GM06990 (cell line): ENCODE measurements at regions not wholly inside any gene's neighbourhood (a gene's known extent, or its start where the extent isn't known, plus 50 kb on each side); places are given as distances from the start of the nearest gene placed in this dataset.

Experiments
- DNase-seq: peaks from one replicate; pipeline ENCODE4 v3.0.0-alpha.2; 2011; ENCODE audit not compliant: insufficient read length; ENCODE audit errors: extremely low read depth
- H3K27me3 ChIP-seq: replicated peaks from 2 replicates; pipeline ENCODE4 v1.6.0; 2011; ENCODE audit warnings: low read length; ENCODE audit not compliant: control insufficient read depth, insufficient read depth
- H3K36me3 ChIP-seq: 2 replicates; pipeline ENCODE4 v1.5.1; 2011; ENCODE audit warnings: low read length; ENCODE audit not compliant: control insufficient read depth, insufficient read depth
- H3K4me3 ChIP-seq: replicated peaks from 2 replicates; pipeline ENCODE4 v1.5.1; 2011; ENCODE audit warnings: low read depth, mild to moderate bottlenecking, control low read depth, low read length
- CTCF ChIP-seq: IDR thresholded peaks from 2 replicates; pipeline ENCODE4 v1.5.1; 2011; ENCODE audit warnings: low read length, control low read depth, mild to moderate bottlenecking, inconsistent platforms; ENCODE audit not compliant: insufficient read depth, poor library complexity, severe bottlenecking

GRCh38 chr11:57913715-57914704 lies 109.7 kb upstream of the OR9Q1 start:
- Histone ChIP-seq H3K4me3 (no peak overlapping the region), H3K36me3 (no peaks in the 10 kb centered on the region), H3K27me3 (no peaks in the 10 kb centered on the region; the same call in 1 of the 2 replicates)
- TF ChIP-seq CTCF: no peak
- no peak for DNase-seq

GRCh38 chr11:57917632-57918031 lies 106.0 kb upstream of the OR9Q1 start:
- no peak for TF ChIP-seq CTCF
- Histone ChIP-seq H3K36me3 (no peaks in the 10 kb centered on the region), H3K4me3 (no peak overlapping the region), H3K27me3 (no peaks in the 10 kb centered on the region; the same call in 1 of the 2 replicates)
- no peak for DNase-seq

- DNase-seq: no peak
- Histone ChIP-seq H3K36me3 (no peaks in the 10 kb centered on the region), H3K4me3 (no peak overlapping the region), H3K27me3 (no peaks in the 10 kb centered on the region; the same call in 1 of the 2 replicates)
- TF ChIP-seq CTCF: no peak
Observed at GRCh38 chr11:57920971-57921370, 102.7 kb upstream of the OR9Q1 start.

GRCh38 chr11:57932105-57932504 lies 91.6 kb upstream of the OR9Q1 start:
- TF ChIP-seq CTCF: no peak
- no peak overlapping the region for H3K4me3 ChIP-seq
- no peaks in the 10 kb centered on the region for H3K27me3 ChIP-seq
- no peak for DNase-seq
- H3K36me3 ChIP-seq: no peaks in the 10 kb centered on the region

- TF ChIP-seq CTCF: no peak
- no peak for DNase-seq
Observed at GRCh38 chr11:57935402-57936049, 88.2 kb upstream of the OR9Q1 start.

More at GRCh38 chr11:57935402-57936049, 88.2 kb upstream of the OR9Q1 start:
- no peak overlapping the region for H3K4me3 ChIP-seq
- no peaks in the 10 kb centered on the region for H3K36me3 ChIP-seq
- H3K27me3 ChIP-seq: no peaks in the 10 kb centered on the region
